Endodermal cell (in vitro differentiated cells): ENCODE measurements at regions not wholly inside any gene's neighbourhood (a gene's known extent, or its start where the extent isn't known, plus 50 kb on each side); places are given as distances from the start of the nearest gene placed in this dataset.

Experiments
- DNase-seq: peaks from one replicate; pipeline ENCODE4 v3.0.0-alpha.2; 2017
- H3K27ac ChIP-seq: 2 replicates; pipeline ENCODE4 v1.5.1; 2013; ENCODE audit warnings: mild to moderate bottlenecking, low read depth, low read length, moderate library complexity
- H3K27me3 ChIP-seq: 2 replicates; pipeline ENCODE4 v1.6.1; 2013; ENCODE audit warnings: mild to moderate bottlenecking, low read length, moderate library complexity; ENCODE audit not compliant: insufficient read depth, control insufficient read depth, poor library complexity, severe bottlenecking
- H3K36me3 ChIP-seq: 2 replicates; pipeline ENCODE4 v1.7.0; 2013; ENCODE audit warnings: mild to moderate bottlenecking, low read length, moderate library complexity; ENCODE audit not compliant: control insufficient read depth, insufficient read depth
- H3K4me1 ChIP-seq: one replicate; pipeline ENCODE4 v1.7.0; 2013; ENCODE audit warnings: low read length; ENCODE audit not compliant: control insufficient read depth, insufficient read depth
- H3K4me3 ChIP-seq: 2 replicates; pipeline ENCODE4 v1.5.1; 2013; ENCODE audit warnings: mild to moderate bottlenecking, low read length, moderate library complexity
- H3K9ac ChIP-seq: 2 replicates; pipeline ENCODE4 v1.6.1; 2013; ENCODE audit warnings: mild to moderate bottlenecking, low read length, moderate library complexity; ENCODE audit not compliant: poor library complexity, severe bottlenecking; ENCODE audit errors: extremely low read depth
- H3K9me3 ChIP-seq: 2 replicates; pipeline ENCODE4 v1.6.1; 2013; ENCODE audit warnings: mild to moderate bottlenecking, low read length, moderate library complexity; ENCODE audit not compliant: control insufficient read depth
- H3K27ac Mint-ChIP-seq: 2 replicates; pipeline ENCODE4 v1.8.0; 2020; ENCODE audit warnings: mixed read lengths
- H3K27me3 Mint-ChIP-seq: 2 replicates; pipeline ENCODE4 v1.8.0; 2021; ENCODE audit warnings: mild to moderate bottlenecking, mixed read lengths; ENCODE audit not compliant: insufficient read depth
- H3K36me3 Mint-ChIP-seq: 2 replicates; pipeline ENCODE4 v1.8.0; 2020; ENCODE audit warnings: low read depth, mixed read lengths
- H3K4me1 Mint-ChIP-seq: 2 replicates; pipeline ENCODE4 v1.8.0; 2020; ENCODE audit warnings: mixed read lengths
- H3K4me3 Mint-ChIP-seq: 2 replicates; pipeline ENCODE4 v1.8.0; 2020; ENCODE audit warnings: mild to moderate bottlenecking, moderate library complexity, mixed read lengths
- H3K9me3 Mint-ChIP-seq: 2 replicates; pipeline ENCODE4 v1.8.0; 2020; ENCODE audit warnings: mild to moderate bottlenecking, mixed read lengths
- WGBS, 2 experiments: methylation state at CpG; one replicate each; pipeline versions ENCODE4 v1.1.5 to v1.1.7; 2013; ENCODE audit warnings: missing lambda C conversion rate in 2 of 2, mixed read lengths in 1 of 2; ENCODE audit not compliant: insufficient coverage in 1 of 2, insufficient read length in 1 of 2; 5-methylcytosine and 5-hydroxymethylcytosine counted together
- TF ChIP-seq, protein P1 (sequence below): fragments of 200-600 bp; sonication (generic); conservative IDR thresholded peaks from 2 replicates; pipeline ENCODE4 v1.5.0; 2021; ENCODE audit warnings: antibody characterized with exemption, mild to moderate bottlenecking

GRCh38 chr6:170210651-170211403 lies 80.1 kb downstream of the DLL1 start:
- 80% methylated on average over 5 to 11 of the region's 11 CpGs for WGBS, 2 experiments
- H3K4me3 Mint-ChIP-seq, result no peak overlapping the region

DNA sequence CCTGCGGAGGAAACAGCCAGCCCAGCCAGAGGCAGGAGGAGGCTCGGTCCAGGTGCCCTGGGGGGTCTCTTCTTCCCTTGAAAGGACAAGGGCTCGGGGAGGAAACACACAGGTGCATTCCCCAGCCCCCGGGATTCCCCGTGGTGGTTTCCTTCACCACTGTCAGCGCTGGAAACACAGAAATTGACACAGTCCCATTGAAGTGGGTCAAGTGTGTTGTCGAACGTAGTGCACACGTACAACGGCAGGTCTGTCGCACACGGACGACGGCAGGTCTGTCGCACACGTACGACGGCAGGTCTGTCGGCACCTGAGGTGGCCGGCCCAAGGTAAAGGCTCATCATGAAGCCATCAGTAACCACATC lies 80.9 kb downstream of the DLL1 start:
- Mint-ChIP-seq H3K4me3 (no peak overlapping the region), H3K9me3 (peaks cover 15% of the 10 kb centered on the region), H3K27ac (no peak overlapping the region), H3K36me3 (no peaks in the 10 kb centered on the region), H3K27me3 (peaks cover 4% of the 10 kb centered on the region), H3K4me1 (no peaks in the 10 kb centered on the region)
- TF ChIP-seq, protein P1, sequence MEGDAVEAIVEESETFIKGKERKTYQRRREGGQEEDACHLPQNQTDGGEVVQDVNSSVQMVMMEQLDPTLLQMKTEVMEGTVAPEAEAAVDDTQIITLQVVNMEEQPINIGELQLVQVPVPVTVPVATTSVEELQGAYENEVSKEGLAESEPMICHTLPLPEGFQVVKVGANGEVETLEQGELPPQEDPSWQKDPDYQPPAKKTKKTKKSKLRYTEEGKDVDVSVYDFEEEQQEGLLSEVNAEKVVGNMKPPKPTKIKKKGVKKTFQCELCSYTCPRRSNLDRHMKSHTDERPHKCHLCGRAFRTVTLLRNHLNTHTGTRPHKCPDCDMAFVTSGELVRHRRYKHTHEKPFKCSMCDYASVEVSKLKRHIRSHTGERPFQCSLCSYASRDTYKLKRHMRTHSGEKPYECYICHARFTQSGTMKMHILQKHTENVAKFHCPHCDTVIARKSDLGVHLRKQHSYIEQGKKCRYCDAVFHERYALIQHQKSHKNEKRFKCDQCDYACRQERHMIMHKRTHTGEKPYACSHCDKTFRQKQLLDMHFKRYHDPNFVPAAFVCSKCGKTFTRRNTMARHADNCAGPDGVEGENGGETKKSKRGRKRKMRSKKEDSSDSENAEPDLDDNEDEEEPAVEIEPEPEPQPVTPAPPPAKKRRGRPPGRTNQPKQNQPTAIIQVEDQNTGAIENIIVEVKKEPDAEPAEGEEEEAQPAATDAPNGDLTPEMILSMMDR, result no peak
- WGBS, 2 experiments, result 88 to 89% methylated on average over 15 to 20 of the region's 20 CpGs
- no peaks in the 10 kb centered on the region for H3K9me3 ChIP-seq
- no peaks in the 10 kb centered on the region for H3K4me1 ChIP-seq
- H3K9ac ChIP-seq, result no peak overlapping the region
- H3K36me3 ChIP-seq, result no peaks in the 10 kb centered on the region
- H3K27ac ChIP-seq, result no peak overlapping the region
- DNase-seq, result peak; percentile 28
- H3K4me3 ChIP-seq, result no peak overlapping the region
- H3K27me3 ChIP-seq, result no peaks in the 10 kb centered on the region

More at GRCh38 chr6:170210651-170211403, 80.1 kb downstream of the DLL1 start:
- no peaks in the 10 kb centered on the region for H3K36me3 ChIP-seq
- no peak overlapping the region for H3K27ac ChIP-seq
- peak; percentile 32 for DNase-seq
- no peaks in the 10 kb centered on the region for H3K9me3 ChIP-seq
- H3K4me1 ChIP-seq, result no peaks in the 10 kb centered on the region
- Mint-ChIP-seq H3K27ac (no peak overlapping the region), H3K36me3 (no peaks in the 10 kb centered on the region), H3K27me3 (peaks cover 4% of the 10 kb centered on the region), H3K4me1 (no peaks in the 10 kb centered on the region), H3K9me3 (peaks cover 15% of the 10 kb centered on the region)
- TF ChIP-seq, protein P1, result peak; percentile 33
- H3K9ac ChIP-seq, result no peak overlapping the region
- no peaks in the 10 kb centered on the region for H3K27me3 ChIP-seq
- no peak overlapping the region for H3K4me3 ChIP-seq

GRCh38 chr6:170209354-170210025 lies 81.4 kb downstream of the DLL1 start:
- no peak overlapping the region for H3K9ac ChIP-seq
- WGBS, 2 experiments, result 88 to 92% methylated on average over 16 to 22 of the region's 22 CpGs
- DNase-seq, result peak; percentile 38

More at GRCh38 chr6:170209354-170210025, 81.4 kb downstream of the DLL1 start:
- Mint-ChIP-seq H3K36me3 (no peaks in the 10 kb centered on the region), H3K4me1 (no peaks in the 10 kb centered on the region), H3K4me3 (no peak overlapping the region), H3K27ac (no peak overlapping the region), H3K27me3 (peaks cover 4% of the 10 kb centered on the region), H3K9me3 (peaks cover 15% of the 10 kb centered on the region)
- TF ChIP-seq, protein P1, result no peak
- Histone ChIP-seq H3K4me3 (no peak overlapping the region), H3K27ac (no peak overlapping the region), H3K27me3 (no peaks in the 10 kb centered on the region), H3K36me3 (no peaks in the 10 kb centered on the region), H3K4me1 (no peaks in the 10 kb centered on the region), H3K9me3 (no peaks in the 10 kb centered on the region)
